ENCODE measurements at regions not wholly inside any gene's neighbourhood (a gene's known extent, or its start where the extent isn't known, plus 50 kb on each side); places are given as distances from the start of the nearest gene placed in this dataset.

DNA sequence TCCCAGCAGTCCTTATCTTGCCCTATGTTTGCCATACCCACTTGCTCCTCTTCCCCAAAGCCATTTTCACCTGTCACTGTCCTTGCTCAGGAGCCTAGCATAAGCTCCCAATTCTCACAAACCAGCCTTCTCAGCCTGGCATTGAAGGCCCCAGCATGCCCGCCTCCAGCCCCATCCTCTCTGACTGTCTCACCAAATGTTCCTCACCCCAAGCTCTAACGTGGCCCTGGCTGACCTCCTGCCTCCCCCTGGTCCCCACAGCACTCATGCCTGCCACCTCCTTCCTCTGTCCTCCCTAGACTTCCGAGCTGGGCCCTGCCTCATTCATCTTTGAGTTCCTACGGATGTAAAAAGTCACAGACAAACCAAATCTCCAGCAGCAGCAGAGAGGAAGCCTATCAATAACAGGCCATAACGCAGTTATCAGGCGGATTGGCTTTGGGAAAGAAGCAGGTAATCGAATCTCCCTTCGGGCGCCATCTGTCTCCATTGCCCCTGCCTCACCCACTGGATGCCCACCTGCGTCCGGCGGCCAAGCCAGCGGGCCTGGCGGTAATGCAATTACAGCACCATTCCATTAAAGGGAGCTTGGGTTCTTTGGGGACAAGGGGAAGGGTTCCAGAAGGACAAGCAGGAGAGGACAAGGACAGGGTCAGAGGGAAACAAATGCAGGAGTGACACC lies 104.4 kb downstream of the MRPL14 start:
- no peak for TF ChIP-seq BCL6 (CRISPR knock-in tag; IDR thresholded peaks at IDR 0.05)
- no peak for TF ChIP-seq YY1 (IDR thresholded peaks at IDR 0.05; ENCODE audit: insufficient read depth, insufficient replicate concordance, low read depth, low read length)
- TF ChIP-seq RXRB (CRISPR knock-in tag; IDR thresholded peaks at IDR 0.05; ENCODE audit: borderline replicate concordance): no peak
- no peak for TF ChIP-seq KLF6 (CRISPR knock-in tag; IDR thresholded peaks at IDR 0.05)
